DND-41 (cell line): ENCODE measurements at regions not wholly inside any gene's neighbourhood (a gene's known extent, or its start where the extent isn't known, plus 50 kb on each side); places are given as distances from the start of the nearest gene placed in this dataset.
"Not testable (repeated sequence)": the region's sequence is repeated elsewhere in the genome, so short reads cannot be mapped to it uniquely, and the experiment has no call there.

ENCODE experiments used
- ATAC-seq: fragments of 200-7000 bp; cut with Tn5 transposase; 3 replicates; pipeline ENCODE4 v1.9.1; 2021; ENCODE audit warnings: low read depth; ENCODE audit not compliant: insufficient read depth
- DNase-seq: peaks from one replicate; pipeline ENCODE4 v3.0.0-alpha.2; 2020
- H2AFZ ChIP-seq: 2 replicates; pipeline ENCODE4 v1.6.0; 2012; ENCODE audit warnings: low read depth, low read length
- H3K27ac ChIP-seq: 2 replicates; pipeline ENCODE4 v1.5.1; 2012; ENCODE audit warnings: low read length, inconsistent platforms
- H3K27me3 ChIP-seq: fragments of 200-600 bp; sonication (generic); 2 replicates; pipeline ENCODE4 v1.6.0; 2012; ENCODE audit warnings: low read length, mild to moderate bottlenecking, inconsistent platforms; ENCODE audit not compliant: insufficient read depth, poor library complexity
- H3K36me3 ChIP-seq: 2 replicates; pipeline ENCODE4 v1.5.1; 2012; ENCODE audit warnings: low read length, inconsistent platforms; ENCODE audit not compliant: insufficient read depth
- H3K4me1 ChIP-seq: 2 replicates; pipeline ENCODE4 v1.5.1; 2012; ENCODE audit warnings: mild to moderate bottlenecking, low read length; ENCODE audit not compliant: insufficient read depth
- H3K4me2 ChIP-seq: 2 replicates; pipeline ENCODE4 v1.6.0; 2012; ENCODE audit warnings: mild to moderate bottlenecking, moderate library complexity, low read length, inconsistent platforms; ENCODE audit not compliant: insufficient read depth
- H3K4me3 ChIP-seq, 2 experiments: fragments of 200-600 bp in 1 of 2; shearing (Covaris generic) in 1 of 2; 2 replicates each; pipeline ENCODE4 v1.5.1; 2012 to 2016; ENCODE audit warnings: inconsistent platforms in 2 of 2, low read length in 2 of 2, mild to moderate bottlenecking in 2 of 2, low read depth in 1 of 2, moderate library complexity in 1 of 2
- H3K79me2 ChIP-seq: 2 replicates; pipeline ENCODE4 v1.6.0; 2012; ENCODE audit warnings: low read length, inconsistent platforms; ENCODE audit not compliant: insufficient read depth
- H3K9ac ChIP-seq: 2 replicates; pipeline ENCODE4 v1.6.0; 2012; ENCODE audit warnings: low read depth, mild to moderate bottlenecking, inconsistent platforms, low read length, moderate library complexity
- H3K9me3 ChIP-seq: 2 replicates; pipeline ENCODE4 v1.5.1; 2012; ENCODE audit warnings: low read length, moderate library complexity, mild to moderate bottlenecking, inconsistent platforms; ENCODE audit not compliant: insufficient read depth, severe bottlenecking
- H4K20me1 ChIP-seq: 2 replicates; pipeline ENCODE4 v1.6.0; 2012; ENCODE audit warnings: low read length; ENCODE audit not compliant: insufficient read depth
- EZH2 ChIP-seq: IDR thresholded peaks from 3 replicates; pipeline ENCODE4 v1.6.1; 2012; ENCODE audit warnings: borderline replicate concordance, low read depth, mild to moderate bottlenecking, moderate library complexity, low read length, inconsistent platforms; ENCODE audit not compliant: severe bottlenecking
- TF ChIP-seq, protein P1 (sequence below): IDR thresholded peaks from 2 replicates; pipeline ENCODE4 v1.5.1; 2012; ENCODE audit warnings: borderline replicate concordance, low read length, moderate library complexity, mild to moderate bottlenecking; ENCODE audit not compliant: poor library complexity, severe bottlenecking; ENCODE audit errors: extremely low read depth

DNA sequence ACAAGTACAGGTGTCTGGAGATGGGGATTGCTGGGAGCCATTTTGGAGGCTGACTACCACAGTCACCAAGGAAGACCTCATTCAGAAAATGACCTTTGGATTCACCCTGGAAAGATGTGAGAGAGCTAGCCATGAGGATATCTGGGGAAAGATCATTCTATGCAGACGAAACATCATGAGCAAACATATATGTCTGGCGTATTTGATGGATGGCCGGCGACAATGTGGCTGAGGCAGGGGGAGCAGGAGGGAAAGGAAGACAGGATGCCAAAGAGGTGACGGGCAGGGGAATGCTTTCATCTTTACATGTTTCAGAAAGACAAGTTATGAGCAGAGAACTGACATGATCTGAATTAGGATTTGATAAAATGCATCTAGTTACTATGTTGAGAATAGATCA is 61.5 kb upstream of the SOX13 start:
- TF ChIP-seq, protein P1, sequence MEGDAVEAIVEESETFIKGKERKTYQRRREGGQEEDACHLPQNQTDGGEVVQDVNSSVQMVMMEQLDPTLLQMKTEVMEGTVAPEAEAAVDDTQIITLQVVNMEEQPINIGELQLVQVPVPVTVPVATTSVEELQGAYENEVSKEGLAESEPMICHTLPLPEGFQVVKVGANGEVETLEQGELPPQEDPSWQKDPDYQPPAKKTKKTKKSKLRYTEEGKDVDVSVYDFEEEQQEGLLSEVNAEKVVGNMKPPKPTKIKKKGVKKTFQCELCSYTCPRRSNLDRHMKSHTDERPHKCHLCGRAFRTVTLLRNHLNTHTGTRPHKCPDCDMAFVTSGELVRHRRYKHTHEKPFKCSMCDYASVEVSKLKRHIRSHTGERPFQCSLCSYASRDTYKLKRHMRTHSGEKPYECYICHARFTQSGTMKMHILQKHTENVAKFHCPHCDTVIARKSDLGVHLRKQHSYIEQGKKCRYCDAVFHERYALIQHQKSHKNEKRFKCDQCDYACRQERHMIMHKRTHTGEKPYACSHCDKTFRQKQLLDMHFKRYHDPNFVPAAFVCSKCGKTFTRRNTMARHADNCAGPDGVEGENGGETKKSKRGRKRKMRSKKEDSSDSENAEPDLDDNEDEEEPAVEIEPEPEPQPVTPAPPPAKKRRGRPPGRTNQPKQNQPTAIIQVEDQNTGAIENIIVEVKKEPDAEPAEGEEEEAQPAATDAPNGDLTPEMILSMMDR, result no peak
- no peak for TF ChIP-seq EZH2
- Histone ChIP-seq H3K9ac (no peak overlapping the region), H2AFZ (no peak overlapping the region), H3K36me3 (no peaks in the 10 kb centered on the region), H3K4me2 (no peak overlapping the region), H4K20me1 (no peaks in the 10 kb centered on the region), H3K9me3 (no peaks in the 10 kb centered on the region), H3K4me1 (no peaks in the 10 kb centered on the region), H3K27ac (no peak overlapping the region), H3K79me2 (no peaks in the 10 kb centered on the region), H3K4me3 (no peak overlapping the region), H3K27me3 (peaks cover 3% of the 10 kb centered on the region)
- ATAC-seq (no peak), DNase-seq (no peak)

DNA sequence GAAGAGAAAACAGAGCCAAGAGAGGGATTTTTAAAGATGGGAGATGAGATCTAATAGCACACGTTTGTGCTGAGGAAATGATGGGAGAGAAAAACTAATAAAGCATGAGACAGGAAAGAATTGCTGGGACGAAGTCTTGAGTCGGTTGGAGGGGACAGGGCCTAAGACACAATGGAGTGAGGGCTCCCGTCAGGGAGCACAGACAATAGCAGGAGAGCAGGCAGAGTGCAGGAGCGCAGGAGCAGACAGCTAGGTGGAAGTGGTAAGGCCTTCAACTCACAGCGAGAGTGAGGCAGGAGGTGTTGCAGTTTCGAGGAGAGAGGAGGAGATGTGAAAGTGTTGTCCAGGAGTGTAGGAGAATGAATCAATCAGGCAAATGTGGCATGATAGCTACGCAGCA is 59.9 kb upstream of the SOX13 start:
- no peaks in the 10 kb centered on the region for H3K79me2 ChIP-seq
- no peak overlapping the region for H3K27ac ChIP-seq
- H3K9ac ChIP-seq, result no peak overlapping the region
- no peaks in the 10 kb centered on the region for H3K4me1 ChIP-seq
- DNase-seq, result no peak
- H2AFZ ChIP-seq, result no peak overlapping the region
- H3K36me3 ChIP-seq, result no peaks in the 10 kb centered on the region
- H3K27me3 ChIP-seq, result peaks cover 3% of the 10 kb centered on the region
- no peak for ATAC-seq
- no peaks in the 10 kb centered on the region for H4K20me1 ChIP-seq
- no peak overlapping the region for H3K4me3 ChIP-seq
- TF ChIP-seq EZH2, result no peak
- TF ChIP-seq, protein P1, result no peak
- H3K9me3 ChIP-seq, result no peaks in the 10 kb centered on the region
- no peak overlapping the region for H3K4me2 ChIP-seq

DNA sequence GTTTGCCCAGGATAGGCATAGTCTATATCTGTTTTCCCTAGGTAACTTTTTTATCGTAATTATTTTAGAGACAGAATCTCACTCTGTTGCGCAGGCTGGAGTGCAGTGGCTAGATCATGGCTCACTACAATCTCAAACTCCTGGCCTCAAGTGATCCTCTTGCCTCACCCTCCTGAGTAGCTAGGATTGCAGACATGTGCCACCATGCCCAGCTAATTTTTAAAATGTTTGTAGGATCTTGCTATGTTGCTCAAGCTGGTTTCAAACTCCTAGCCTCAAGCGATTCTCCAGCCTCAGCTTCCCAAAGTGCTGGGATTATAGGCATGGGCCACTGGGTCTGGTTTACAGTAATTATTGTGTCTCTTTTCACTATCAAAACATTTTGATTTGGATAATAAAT is 58.6 kb upstream of the SOX13 start:
- TF ChIP-seq, protein P1, result no peak
- no peak for TF ChIP-seq EZH2

DNA sequence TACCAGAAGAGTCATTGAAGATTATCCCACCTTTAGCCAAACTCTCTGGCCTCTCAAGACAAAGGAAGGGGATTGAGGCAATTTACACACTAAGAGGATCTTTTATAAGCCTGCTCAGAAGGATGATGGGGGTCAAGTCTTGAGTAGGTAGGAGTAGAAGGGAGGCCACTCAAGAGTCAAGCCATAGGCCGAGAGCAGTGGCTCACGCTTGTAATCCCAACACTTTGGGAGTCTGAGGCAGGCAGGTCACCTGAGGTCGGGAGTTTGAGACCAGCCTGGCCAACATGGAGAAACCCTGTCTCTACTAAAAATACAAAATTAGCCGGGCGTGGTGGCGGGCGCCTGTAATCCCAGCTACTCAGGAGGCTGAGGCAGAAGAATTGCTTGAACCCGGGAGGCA is 58.0 kb upstream of the SOX13 start:
- H3K27ac ChIP-seq, ATAC-seq, H3K4me1 ChIP-seq, DNase-seq, H2AFZ ChIP-seq, H3K36me3 ChIP-seq, H4K20me1 ChIP-seq, H3K9me3 ChIP-seq, H3K4me2 ChIP-seq, H3K9ac ChIP-seq, H3K79me2 ChIP-seq, H3K27me3 ChIP-seq, H3K4me3 ChIP-seq: not testable (repeated sequence)

More for the DNA sequence above, 58.6 kb upstream of the SOX13 start:
- Histone ChIP-seq H2AFZ (no peak overlapping the region), H3K79me2 (no peaks in the 10 kb centered on the region), H3K36me3 (no peaks in the 10 kb centered on the region), H3K27me3 (peaks cover 3% of the 10 kb centered on the region), H3K27ac (no peak overlapping the region), H3K4me2 (no peak overlapping the region), H3K4me3 (no peak overlapping the region), H4K20me1 (no peaks in the 10 kb centered on the region), H3K9ac (no peak overlapping the region), H3K9me3 (no peaks in the 10 kb centered on the region), H3K4me1 (no peaks in the 10 kb centered on the region)
- no peak for ATAC-seq
- no peak for DNase-seq
